22Rv1 (cell line): ENCODE measurements at regions not wholly inside any gene's neighbourhood (a gene's known extent, or its start where the extent isn't known, plus 50 kb on each side); places are given as distances from the start of the nearest gene placed in this dataset.

Experiments used
- ZFX ChIP-seq: fragments of 450-650 bp; IDR thresholded peaks from 2 replicates; pipeline ENCODE4 v1.6.1; 2017; ENCODE audit warnings: antibody characterized with exemption, borderline replicate concordance
- TF ChIP-seq, protein P1 (sequence below): fragments of 450-650 bp; IDR thresholded peaks from 2 replicates; pipeline ENCODE4 v1.5.1; 2017; ENCODE audit warnings: mild to moderate bottlenecking

- TF ChIP-seq, protein P1, sequence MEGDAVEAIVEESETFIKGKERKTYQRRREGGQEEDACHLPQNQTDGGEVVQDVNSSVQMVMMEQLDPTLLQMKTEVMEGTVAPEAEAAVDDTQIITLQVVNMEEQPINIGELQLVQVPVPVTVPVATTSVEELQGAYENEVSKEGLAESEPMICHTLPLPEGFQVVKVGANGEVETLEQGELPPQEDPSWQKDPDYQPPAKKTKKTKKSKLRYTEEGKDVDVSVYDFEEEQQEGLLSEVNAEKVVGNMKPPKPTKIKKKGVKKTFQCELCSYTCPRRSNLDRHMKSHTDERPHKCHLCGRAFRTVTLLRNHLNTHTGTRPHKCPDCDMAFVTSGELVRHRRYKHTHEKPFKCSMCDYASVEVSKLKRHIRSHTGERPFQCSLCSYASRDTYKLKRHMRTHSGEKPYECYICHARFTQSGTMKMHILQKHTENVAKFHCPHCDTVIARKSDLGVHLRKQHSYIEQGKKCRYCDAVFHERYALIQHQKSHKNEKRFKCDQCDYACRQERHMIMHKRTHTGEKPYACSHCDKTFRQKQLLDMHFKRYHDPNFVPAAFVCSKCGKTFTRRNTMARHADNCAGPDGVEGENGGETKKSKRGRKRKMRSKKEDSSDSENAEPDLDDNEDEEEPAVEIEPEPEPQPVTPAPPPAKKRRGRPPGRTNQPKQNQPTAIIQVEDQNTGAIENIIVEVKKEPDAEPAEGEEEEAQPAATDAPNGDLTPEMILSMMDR, result peak; percentile 45
- TF ChIP-seq ZFX, result no peak
These were observed 333.3 kb upstream of the DDX53 start for GRCh38 chrX:22666441-22666840.
